OCI-LY7 (cell line): ENCODE measurements at regions not wholly inside any gene's neighbourhood (a gene's known extent, or its start where the extent isn't known, plus 50 kb on each side); places are given as distances from the start of the nearest gene placed in this dataset.

Source experiments
- EZH2phosphoT487 ChIP-seq: fragments of 200-600 bp; sonication (generic); IDR thresholded peaks from 2 replicates; pipeline ENCODE4 v1.6.1; 2018; ENCODE audit warnings: low read depth, borderline replicate concordance, mild to moderate bottlenecking, mixed run types, antibody characterized with exemption, low read length, moderate library complexity, mixed read lengths
- TF ChIP-seq, protein P1 (sequence below): fragments of 200-600 bp; sonication (generic); conservative IDR thresholded peaks from 2 replicates; pipeline ENCODE4 v1.5.1; 2014; ENCODE audit warnings: mild to moderate bottlenecking, antibody characterized with exemption, low read length, moderate library complexity, mixed read lengths

DNA sequence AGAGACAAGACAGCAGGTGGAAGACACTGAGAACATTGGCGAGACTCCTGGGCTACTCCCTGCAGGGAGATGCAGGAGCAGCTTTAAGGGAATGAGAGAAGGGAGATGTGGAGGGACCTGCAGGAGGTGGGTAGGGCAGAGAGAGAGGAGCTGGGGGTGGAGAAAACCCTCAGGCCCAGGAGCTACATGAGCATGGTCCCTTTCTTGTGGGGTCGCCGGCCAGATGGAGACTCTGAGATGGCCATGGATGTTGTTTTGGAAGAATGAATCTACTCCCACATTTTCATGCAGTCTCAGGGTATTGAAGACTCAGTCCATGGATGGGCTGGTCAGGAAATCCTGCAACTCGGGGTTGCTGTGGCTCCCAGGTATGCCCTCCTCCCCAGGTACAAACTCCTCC lies 1381.9 kb downstream of the TBC1D22A start:
- TF ChIP-seq, protein P1, sequence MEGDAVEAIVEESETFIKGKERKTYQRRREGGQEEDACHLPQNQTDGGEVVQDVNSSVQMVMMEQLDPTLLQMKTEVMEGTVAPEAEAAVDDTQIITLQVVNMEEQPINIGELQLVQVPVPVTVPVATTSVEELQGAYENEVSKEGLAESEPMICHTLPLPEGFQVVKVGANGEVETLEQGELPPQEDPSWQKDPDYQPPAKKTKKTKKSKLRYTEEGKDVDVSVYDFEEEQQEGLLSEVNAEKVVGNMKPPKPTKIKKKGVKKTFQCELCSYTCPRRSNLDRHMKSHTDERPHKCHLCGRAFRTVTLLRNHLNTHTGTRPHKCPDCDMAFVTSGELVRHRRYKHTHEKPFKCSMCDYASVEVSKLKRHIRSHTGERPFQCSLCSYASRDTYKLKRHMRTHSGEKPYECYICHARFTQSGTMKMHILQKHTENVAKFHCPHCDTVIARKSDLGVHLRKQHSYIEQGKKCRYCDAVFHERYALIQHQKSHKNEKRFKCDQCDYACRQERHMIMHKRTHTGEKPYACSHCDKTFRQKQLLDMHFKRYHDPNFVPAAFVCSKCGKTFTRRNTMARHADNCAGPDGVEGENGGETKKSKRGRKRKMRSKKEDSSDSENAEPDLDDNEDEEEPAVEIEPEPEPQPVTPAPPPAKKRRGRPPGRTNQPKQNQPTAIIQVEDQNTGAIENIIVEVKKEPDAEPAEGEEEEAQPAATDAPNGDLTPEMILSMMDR, result no peak
- no peak for TF ChIP-seq EZH2phosphoT487
